ENCODE measurements at regions not wholly inside any gene's neighbourhood (a gene's known extent, or its start where the extent isn't known, plus 50 kb on each side); places are given as distances from the start of the nearest gene placed in this dataset.

DNA sequence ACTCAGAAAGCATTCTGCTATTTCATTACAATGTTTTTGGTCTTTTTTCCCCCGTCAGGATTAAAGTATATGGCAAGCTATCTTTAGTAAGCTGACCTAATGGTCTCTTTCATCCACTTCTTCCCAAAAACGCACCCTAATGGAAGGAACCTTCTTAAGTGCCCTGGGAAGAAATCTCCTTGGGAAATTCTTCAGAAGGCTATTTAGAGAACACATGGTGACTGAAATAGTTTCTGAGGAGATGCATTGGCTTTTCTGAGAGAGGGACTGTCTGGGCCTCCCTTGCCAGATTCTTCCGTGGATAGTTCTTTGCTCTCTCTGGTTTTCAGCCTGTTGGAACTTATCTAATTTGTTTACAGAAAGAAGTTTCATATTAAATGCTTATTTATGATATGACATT lies 524.1 kb upstream of the MEF2C start:
- no peak for DNase-seq (ENCODE audit: low spot score)

- no peak for DNase-seq (ENCODE audit: low spot score)
Observed at GRCh38 chr5:89401659-89402058, 518.7 kb upstream of the MEF2C start.

- no peak for DNase-seq (ENCODE audit: low spot score)
Observed at GRCh38 chr5:89401012-89401411, 518.0 kb upstream of the MEF2C start.

DNA sequence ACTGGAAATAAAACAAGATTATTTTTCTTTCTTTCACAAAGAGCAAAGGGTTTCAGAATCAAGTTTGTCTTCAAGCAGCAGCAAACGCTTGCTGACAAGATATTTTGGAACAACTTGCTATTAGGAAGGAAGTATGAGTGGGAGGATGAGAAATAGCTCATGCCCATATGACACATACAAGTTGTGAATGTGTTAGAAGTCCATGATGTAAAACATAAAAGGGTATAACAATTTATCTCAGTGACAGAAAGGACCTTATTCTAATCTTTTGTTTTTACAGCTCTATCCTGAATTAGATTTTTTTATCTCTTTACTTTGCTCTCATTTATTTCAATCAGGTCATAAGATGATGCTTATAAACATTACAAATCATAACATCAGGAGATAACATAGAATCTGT lies 516.6 kb upstream of the MEF2C start:
- DNase-seq (ENCODE audit: low spot score) = no peak

DNA sequence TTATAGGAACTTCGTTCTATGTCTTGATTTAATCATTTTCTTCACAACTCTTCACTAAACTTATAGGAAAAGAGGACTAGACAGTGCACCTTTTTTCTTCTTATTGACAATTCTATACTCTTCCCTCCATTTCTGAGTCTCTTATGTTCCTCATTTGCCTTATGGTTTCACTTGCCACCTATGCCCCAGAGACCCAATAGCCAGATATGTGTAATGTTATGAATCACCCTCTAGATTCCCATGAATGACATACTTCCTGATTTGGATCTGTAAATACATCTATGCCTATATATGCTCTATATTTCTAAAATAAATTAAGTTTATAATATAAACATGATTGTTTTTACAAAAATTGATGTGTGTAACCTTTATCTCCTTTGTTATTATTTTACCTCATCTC lies 514.1 kb upstream of the MEF2C start:
- no peak for DNase-seq (ENCODE audit: low spot score)

DNA sequence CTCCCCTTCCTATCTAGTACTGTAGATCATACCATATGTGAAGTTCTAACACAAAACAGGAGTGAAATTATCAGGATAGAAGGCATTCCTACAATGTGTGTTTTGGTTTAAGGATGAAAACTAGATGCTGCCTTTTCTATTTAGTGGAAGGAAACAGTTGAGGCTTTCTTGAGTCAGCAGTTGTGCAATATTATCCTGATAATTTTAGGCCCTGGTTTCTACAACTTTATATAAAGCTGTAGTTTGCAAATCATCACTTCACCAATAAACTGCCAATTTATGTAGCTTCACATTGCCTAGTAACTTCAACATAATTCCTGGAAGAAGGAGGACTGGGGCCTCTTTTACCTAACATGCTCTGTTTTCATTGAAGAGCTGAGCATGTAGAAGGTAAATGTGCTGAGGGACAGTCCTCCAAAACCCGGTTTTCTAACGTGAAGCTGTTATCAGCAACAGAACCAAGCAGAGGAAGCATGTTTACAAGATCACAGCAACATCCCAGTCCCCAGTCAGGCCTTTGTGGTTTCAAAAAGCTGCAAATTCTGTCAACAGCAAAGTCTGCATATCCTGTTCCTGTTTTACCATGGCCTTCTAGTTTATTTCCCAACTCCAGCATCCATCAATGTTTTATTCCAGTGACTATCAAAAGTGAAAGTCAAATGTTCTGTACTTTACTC lies 513.4 kb upstream of the MEF2C start:
- DNase-seq (ENCODE audit: low spot score) = no peak

DNA sequence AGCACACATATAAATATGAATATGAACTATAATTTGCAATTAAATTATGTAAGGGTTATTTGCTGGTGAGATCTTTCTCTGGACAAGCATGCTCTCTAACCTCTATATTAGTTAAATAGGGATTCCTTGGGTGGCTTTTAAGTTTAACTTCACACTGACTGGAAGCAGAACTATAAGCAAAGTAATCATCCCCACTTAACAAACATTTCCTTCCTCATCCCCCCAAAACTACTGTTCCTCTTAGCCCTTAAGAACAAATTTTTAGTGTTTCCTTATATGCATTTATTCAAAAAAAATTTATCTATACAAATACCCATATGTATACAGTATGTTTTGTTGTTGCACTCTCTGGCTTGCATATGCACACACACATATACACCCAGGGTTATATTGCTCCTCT lies 512.1 kb upstream of the MEF2C start:
- DNase-seq (ENCODE audit: low spot score) = no peak

DNA sequence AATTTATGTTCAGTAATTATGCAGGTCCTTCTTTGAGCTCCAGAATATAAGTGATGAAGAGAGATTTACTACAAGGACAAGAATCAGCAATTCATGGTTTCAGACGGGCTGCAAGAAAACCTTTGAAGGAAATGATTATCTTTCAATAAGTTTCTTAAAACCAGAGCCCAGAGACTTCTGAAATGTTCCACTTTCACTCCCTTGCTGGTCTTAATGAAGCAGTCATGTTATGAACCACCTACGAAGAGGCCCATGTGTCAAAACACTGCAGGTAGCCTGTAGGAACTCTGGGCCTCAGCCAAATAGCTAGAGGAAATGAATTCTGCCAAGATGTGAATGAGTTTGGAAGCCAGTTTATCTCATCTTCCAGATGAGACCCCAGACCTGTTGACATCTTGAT lies 505.9 kb upstream of the MEF2C start:
- DNase-seq (ENCODE audit: low spot score) = no peak

DNA sequence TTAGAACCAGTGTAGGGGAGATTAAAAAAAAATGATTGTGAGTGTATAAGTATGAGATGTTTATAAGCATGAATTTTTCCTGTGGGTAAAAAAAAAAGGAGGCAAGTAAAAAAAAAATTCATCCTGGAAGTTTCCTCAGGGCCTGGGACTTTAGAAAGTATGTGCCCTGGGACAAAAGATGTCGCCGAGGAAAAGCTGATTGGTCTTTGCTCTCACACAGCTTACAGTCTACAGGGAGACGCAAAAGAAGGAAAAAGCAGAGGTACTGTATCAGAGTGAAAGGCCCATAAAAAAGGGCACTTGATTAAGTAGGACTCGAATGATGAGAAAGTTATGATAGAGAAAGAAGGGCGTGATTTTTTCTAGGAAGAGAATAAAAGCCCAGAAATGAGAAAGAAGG lies 501.4 kb upstream of the MEF2C start:
- DNase-seq (ENCODE audit: low spot score) = no peak

DNA sequence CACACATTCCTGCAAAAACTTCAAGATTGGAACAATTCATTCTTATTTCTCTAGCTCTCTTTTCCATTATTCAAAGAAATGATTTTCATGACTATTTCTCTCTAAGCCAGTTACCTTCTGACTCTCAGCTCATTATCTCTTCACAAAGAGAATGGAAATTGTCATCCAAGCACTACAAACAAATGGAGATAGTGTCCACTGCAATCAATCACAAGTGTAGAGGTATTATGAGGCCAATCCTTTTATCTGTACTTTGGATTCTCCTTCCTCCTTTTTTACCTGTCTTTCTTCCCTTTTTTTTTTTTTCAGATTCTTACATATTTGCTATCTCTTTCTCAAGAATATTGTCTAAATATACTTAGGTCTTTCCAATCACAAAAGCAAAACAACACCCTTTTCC lies 497.7 kb upstream of the MEF2C start:
- no peak for DNase-seq (ENCODE audit: low spot score)

GRCh38 chr5:89377767-89378455 lies 494.9 kb upstream of the MEF2C start:
- no peak for DNase-seq (ENCODE audit: low spot score)

- DNase-seq (ENCODE audit: low spot score) = no peak
Observed at GRCh38 chr5:89374818-89375521, 492.0 kb upstream of the MEF2C start.

GRCh38 chr5:89374144-89374784 lies 491.3 kb upstream of the MEF2C start:
- DNase-seq (ENCODE audit: low spot score) = no peak

GRCh38 chr5:89372176-89372575 lies 489.2 kb upstream of the MEF2C start:
- no peak for DNase-seq (ENCODE audit: low spot score)

DNA sequence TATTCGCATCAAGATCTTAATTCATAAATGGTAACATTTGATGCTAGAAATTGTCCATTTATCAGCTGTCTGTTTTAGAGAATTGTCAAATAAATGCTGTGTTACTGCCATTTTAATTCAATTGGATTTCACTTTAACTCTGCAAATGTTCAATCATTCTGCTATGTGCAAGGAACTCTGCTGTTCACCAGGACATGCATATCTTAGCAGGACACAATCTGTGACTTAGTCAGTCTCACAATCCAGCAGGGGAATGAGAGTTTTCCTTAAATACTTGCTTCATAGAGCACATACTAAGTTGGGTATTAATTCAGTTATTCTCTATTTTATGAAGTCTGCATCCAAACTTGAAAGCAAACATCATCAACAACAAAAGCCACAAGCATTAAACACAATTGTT lies 488.7 kb upstream of the MEF2C start:
- no peak for DNase-seq (ENCODE audit: low spot score)

- DNase-seq (ENCODE audit: low spot score) = no peak
Observed at GRCh38 chr5:89359046-89359445, 476.1 kb upstream of the MEF2C start.

DNA sequence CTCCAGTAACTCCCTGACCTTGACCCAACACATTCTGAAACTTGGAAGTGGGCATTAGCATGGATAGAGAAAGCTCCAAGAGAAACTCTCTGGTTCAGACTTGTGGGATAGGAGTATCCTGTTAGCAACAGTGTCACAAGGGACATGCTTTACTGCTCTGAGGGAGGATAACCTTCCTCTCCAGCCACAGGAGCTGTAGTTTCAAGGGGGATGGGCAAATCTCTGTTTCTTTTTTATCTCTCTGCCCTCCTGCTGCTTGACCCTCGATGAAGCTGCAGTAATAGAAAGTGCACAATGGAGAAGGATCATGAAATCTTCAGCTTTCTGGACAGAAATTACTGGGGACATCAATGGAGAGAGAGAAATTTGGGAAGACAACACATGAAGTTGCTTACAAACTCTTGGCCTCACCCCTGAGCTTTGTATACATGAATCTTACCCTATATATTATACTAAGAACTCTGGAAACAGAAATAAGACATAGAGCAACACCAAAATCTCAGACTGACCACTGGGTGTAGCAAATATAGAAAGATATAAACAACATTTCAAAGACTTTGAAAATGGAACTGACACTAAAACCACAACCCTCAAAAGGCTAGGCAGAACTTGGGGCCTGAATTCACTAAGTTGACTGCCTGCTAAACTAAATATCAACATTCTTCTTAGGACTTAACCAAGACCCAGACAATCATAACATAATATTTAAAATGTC lies 471.0 kb upstream of the MEF2C start:
- DNase-seq (ENCODE audit: low spot score) = no peak

- no peak for DNase-seq (ENCODE audit: low spot score)
Observed at GRCh38 chr5:89351975-89352374, 469.0 kb upstream of the MEF2C start.

- no peak for DNase-seq (ENCODE audit: low spot score)
Observed at GRCh38 chr5:89351222-89351621, 468.2 kb upstream of the MEF2C start.

DNA sequence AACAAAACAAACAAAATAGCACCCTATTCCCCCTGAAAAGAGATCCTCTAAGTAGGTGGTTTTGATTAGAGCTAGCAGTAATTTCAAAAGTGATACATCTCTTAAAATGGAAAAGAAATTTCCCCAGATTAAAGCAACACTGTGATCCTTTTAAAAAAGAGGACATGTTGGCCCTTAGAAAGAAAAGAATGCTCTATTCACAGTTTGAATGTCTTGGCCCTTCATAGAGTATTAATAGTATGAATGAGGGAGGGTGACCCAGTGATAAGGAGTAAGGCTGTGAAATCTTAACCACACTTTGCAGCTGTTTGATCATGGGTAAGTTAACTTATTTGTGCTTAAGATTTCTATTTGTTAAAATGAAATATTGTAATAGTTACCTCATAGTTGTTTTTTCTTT lies 467.7 kb upstream of the MEF2C start:
- DNase-seq (ENCODE audit: low spot score) = no peak

DNA sequence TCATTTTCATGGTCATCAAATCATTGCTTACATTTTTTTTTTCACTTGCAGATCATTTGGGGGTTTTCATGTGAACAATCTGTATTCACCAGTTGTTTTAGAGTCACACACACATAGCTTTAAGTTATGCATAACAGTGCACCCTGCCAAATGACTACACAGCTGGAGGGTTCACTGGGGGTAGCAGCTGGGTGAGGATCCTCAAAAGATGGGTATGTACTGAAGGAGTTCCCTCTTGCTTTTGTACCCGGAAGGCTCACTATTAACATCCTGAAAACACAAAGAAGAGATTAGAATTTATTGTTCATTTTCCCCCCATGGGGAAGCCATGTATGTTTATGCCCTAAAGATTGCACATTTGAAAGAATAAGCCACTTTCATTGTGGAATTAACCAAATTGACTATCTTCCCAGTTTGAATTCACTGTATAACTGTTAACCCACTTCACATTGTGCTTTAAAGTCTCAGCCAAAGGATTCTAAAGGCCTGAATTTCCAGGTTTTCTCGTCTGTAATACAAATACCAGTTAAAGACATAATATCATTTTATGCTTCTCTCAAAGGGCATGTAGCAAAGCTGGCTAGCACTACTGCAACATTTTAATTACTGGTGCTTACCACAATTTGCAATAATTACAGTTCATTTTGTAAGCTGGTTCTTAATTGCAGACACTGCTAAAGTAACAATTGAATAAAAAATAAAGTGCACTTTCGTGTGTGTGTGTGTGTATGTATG lies 466.4 kb upstream of the MEF2C start:
- no peak for DNase-seq (ENCODE audit: low spot score)

DNA sequence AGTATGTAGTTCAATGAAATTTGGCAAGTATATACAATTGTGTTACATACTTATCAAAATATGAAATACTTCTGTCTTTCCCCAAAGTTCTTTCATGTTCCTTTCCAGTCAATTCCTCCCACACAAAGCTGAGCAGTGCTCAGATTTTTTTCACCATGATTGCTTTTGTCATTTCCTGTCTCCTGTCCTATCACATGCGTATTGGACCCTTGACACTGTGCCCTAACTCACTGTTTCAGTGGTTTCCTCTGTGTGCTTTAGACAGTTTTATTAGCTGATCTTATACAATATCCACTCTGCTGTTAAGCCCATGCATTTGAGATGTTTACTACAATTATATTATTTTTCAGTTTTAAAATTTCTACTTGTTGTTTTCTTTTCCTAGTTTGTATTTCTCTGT lies 463.6 kb upstream of the MEF2C start:
- no peak for DNase-seq (ENCODE audit: low spot score)
